Left forelimb (tissue), 1 donor: ENCODE measurements at regions not wholly inside any gene's neighbourhood (a gene's known extent, or its start where the extent isn't known, plus 50 kb on each side); places are given as distances from the start of the nearest gene placed in this dataset.

ENCODE experiments used
- DNase-seq: peaks from one replicate; pipeline ENCODE4 v3.0.0-alpha.2; 2018; ENCODE audit warnings: low spot score

DNA sequence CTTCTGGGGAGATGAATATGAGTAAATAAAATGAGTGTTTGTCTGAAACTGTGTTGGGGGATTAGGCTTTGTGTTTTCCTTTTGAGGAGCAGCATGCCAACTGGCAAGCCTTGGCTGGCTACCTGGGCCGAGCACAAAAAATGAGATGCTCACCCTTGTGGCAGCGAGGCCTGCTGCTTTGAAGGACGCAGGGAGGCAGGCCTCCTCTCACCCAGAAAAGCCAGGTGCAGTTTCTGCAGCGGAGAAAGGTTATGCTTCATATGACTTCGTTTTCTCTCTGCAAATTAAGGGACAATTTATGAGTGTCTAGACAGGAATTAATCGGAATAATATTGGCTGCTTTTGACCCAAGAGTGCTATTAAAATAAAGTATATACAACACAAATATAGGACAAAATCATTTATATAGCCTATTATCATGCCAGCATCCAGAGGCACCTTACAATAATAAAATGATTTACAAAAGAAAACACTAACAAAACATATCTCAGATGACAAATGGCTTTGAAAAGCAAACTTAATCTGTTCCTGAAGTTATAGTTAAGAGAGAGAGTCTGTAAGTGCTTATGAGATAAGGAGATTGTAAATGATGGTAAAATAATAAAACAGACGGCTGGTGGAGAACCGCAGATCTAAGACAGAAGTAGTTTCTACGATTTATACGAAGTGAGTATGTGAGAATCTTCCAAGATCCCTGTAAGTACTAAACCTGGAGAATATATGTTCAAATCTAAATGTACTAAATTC lies 682.8 kb upstream of the NR2F2 start:
- DNase-seq: no peak

DNA sequence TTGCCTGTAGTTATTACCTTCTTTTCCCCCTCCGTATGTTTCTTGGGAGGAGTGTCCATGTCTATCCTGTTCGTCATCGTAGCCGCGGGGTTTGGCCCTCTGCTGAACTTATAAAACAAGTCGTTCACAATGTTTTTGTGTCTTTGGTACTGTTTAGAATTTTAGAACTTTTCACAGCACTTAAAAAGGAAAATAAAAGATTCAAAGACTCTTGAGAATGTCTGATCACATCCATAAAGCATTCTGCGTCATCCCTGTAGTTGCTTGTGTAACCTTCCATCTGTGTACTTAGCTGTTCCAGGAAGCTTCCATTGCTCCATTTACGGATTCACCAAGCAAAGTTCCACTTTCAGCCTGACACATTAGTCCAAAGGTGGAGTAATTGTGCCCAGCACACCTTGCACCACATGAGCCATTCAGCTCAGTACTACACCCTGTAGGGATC lies 677.1 kb upstream of the NR2F2 start:
- no peak for DNase-seq

DNA sequence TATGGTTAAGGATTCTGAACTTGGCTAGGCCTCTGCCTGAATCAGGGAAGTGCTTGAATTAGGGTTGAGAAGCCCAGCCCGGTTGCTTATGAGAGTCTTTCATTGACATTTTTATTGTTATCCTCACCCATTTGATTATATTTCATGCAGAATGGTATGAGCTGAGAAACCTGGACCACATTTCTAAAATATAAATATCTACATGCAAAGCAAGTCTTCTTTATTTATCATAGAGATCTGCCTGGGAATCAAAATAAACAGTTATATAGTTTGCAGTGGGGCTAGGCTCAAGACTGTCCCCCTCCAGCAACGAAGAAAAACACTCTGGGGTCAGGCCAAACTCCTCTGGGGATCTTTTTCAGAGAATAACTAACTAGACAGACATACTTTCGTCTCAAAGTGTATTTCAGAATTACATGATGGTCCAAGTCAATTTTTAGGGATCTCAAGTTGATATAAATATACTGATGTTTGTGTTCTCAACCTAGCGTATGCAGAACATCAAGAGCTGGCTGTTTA lies 675.4 kb upstream of the NR2F2 start:
- no peak for DNase-seq

DNA sequence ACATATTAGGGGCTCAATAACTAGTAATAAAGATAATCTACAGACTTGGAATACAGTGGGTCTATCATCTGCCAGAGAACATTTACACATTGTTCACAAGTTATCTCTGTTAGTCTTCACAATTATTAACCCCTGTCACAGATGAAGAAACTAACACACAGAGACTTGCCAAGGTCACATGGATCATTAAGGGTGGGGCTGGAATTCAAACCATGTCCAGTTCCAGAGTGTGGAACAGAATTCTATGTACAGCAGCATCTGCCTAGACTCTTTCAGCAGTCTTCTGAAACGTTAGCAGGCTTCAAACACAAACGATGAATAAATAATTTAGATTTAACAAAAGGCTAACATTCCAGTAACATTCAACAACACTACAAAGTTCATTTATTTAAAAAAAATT lies 673.9 kb upstream of the NR2F2 start:
- no peak for DNase-seq

DNA sequence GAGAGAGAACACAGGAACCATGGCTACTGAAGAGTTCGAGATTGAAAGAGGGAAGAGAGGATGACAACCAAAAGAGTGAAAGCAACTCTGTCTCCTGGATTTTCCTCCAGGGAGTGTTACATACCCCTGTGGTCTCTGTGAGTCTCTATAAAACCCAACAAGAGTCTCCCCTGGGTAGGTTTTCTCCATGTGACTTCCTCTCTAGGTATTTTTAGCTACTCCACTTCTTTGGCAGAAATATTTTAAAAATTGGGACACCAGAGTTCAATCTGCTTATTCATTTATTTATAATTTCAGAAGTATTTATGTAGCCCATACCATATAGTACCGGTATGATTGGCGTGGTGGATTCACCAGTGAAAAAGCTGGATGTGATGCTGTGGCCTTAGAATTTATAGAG lies 671.7 kb upstream of the NR2F2 start:
- DNase-seq: no peak

DNA sequence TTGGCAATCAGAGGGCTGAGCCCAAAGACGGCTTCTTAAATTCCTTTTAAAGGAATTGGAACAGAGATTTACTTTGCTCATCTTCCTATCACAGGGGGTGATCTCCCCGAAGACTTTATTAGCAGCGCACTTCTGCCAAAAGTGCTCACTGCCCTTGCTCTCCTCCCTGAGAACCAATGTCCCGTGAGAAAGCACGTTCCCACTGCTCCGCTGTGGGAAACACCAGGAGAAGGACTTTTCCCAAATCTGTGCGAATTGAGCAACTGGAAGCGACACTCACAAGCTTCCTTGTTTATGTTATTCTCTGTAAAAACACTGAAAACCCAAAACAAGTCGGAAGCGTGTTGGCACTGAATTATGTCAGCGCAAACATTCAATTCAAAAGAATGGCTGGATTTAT lies 670.8 kb upstream of the NR2F2 start:
- no peak for DNase-seq

DNA sequence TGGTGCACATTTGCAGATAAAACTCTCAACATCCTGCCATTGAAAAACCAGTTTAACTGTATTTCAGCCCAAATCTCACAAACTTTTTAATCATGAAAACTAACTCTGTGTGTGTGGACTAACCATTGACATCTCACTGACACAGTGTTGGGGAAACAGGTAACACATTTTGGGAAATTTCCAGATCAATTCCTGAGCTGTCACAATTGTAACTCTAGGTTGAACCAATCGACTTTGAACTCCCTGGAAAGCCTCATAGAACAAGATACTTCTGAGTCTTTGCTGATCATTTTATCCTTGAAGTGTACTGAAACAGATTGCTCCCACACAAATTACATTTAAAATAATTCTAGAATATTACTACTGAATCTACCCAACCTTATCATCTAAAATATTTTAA lies 667.9 kb upstream of the NR2F2 start:
- DNase-seq: no peak

DNA sequence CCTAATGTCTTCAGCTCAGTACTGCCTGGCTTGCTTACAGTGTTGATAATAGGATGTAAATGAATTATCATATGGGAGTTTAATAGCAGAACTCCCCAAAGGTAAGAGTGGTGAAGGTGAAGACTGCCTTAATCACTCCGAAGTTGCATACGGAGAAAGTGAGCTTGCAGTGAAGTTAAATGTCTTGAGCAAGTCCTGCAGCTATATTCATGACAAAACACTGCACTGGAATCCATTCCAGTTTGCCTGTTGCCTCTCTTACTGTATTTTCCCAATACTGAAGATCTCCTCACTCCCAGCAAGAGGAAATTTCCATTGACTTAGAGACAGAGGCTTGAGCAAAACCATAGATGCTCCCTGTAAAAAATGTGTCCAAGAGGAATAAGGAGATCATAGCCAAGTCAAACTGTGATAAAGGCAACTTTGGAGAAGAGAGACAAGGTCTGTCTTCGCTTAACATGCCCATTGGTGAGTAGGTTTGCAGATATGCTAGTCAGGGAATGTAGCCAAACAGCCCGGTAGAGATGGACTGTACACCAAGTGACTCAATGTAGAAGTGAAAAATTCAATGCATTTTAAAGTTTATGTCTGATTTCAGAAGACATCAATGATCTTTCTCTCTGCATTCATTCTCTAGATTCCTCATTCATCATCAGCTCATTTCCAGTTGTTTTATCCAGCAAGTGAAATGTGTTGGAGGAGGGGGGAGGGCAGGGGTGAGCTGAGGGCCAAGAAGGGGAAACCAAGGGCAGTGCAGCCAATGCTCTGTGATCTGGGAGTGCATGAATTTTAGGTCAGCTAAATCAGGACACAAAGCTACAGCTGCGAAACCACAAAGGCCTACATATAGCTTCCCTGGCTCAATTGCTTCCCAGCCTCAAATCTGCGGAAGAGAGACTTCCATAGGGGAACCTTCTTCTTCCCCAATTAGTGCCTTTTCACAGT lies 667.1 kb upstream of the NR2F2 start:
- DNase-seq: no peak

DNA sequence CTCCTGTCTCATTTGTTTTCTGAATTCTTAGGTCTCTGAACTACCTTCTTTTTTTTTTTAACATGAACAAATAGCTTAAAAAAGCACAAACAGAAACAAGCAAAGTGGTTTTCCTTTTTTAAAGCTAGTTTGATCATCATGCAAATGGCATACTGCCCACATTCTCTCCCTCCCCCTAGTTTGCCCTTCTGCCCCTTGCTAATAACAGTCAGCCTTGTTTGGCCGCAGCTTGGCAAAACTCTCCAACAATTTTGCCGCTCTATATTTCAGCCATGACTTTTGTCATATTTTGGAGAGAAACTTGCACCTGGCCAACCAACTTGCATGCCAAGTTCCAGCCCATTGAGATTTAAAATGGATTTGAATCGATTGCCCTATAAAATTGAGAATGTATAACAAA lies 666.0 kb upstream of the NR2F2 start:
- DNase-seq: no peak

DNA sequence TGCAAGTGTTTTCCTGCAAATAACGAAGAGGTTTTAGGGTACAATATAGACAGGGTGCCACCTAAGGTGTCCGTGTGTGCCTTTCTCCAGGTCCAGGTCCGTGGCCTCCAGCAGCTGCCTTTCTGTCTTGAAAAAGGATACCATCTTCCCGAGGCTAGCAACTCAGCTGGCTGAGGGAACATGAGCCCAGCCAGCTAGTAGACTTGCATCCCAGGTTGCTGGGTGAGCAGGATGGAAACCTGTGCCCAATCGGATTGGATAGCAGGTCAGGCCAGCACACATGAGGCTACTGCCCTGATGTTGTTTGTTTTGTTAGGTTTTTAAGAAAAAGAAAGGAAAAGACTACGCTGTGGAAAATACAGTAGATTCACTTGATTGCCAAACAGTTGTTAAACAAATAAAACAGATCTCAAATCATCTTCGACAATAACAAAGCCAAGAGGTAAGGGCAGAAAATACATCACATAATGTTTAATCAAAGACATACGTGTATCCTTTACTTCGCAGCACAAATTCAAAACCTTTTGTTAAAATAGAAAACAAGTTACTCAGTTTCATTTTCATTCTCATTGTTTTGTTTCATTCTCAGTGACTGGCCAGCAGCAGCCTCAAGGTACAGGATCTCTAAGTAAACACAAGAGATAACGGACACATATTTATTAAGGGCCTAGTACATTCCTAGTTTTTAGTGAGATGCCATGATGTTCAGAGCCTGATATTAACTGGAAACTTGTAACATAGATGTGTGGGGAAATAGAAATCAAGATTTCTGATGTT lies 661.2 kb upstream of the NR2F2 start:
- DNase-seq: no peak

DNA sequence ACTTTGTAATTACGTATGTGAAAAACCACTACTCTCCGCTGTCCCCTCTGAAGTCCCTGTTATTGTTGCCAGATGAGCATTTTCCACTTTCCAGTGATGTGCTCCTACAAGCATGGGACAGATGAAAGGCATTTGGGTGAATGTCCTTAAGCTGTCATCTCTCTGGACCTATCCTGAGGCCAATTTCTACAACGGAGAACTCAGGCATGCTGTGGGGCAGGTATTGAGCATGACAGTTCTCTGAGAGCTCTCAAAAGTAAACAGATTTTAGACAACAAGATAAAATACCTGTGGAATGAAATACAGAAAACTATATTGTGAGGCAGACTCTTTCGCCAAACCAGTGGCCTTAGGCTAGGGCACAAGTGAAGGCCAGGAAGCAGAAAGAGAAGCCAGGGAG lies 656.5 kb upstream of the NR2F2 start:
- DNase-seq: no peak

DNA sequence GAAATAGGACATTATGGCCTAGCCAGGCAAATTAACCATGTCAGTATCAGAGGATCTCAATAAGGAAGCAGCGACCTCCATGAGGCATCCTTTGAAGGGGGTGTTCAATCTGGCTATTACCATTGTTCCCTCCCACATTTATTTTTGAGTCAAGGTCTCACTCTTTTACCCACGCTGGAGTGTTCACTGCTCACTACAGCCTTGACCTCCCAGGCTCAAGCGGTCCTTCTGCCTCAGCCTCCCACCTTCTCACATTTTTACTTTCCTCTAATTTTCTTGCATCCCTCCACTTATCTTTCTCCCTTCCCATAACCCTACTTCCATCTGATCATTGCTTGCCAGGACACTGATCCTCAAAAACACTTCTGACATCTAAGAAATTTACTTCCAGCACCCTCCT lies 654.0 kb upstream of the NR2F2 start:
- no peak for DNase-seq

DNA sequence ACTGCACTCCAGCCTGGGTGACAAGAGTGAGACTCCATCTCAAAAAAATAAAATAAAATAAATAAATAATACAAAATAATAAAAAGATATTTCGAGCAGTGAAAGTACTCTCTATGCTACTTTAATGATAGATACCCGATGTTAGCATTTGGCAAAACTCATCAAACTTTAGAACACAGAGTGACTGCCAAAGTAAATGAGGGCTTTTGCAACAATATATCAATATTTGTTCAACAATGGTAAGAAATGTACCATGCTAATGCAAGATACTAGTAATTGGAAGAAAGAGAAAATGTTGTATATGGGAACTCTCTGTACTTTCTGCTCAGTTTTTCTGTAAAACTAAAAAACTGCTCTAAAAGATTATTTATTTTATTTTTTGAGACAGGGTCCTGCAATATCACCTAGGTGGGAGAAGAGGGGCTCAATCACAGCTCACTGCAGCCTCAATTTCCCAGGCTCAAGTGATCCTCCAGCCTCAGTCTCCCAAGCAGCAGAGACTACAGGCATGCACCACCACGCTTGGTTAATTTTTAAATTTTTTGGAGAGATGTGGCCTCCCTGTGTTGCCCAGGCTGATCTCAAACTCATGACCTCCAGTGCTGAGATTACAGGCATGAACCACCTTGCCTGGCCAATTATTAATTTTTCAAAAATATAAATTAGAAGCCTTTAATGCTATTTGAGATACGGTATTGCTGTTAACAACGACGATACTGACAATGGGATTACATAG lies 650.5 kb upstream of the NR2F2 start:
- no peak for DNase-seq

DNA sequence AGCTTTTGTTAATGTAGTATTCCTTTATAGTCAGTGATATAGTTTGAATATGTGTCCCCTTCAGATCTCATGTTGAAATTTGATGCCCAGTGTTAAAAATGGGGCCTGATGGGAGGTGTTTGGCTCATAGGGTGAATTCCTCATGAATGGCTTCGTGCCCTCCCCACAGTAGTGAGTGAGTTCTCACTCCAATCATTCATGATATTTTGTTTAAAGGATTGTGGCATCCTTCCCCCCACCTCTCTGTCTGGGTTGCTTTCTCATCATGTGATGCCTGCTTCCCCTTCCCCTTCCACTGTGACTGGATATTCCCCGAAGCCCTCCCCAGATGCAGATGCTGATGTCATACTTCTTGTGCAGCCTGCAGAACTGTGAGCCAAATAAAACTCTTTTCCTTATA lies 649.8 kb upstream of the NR2F2 start:
- DNase-seq: no peak

DNA sequence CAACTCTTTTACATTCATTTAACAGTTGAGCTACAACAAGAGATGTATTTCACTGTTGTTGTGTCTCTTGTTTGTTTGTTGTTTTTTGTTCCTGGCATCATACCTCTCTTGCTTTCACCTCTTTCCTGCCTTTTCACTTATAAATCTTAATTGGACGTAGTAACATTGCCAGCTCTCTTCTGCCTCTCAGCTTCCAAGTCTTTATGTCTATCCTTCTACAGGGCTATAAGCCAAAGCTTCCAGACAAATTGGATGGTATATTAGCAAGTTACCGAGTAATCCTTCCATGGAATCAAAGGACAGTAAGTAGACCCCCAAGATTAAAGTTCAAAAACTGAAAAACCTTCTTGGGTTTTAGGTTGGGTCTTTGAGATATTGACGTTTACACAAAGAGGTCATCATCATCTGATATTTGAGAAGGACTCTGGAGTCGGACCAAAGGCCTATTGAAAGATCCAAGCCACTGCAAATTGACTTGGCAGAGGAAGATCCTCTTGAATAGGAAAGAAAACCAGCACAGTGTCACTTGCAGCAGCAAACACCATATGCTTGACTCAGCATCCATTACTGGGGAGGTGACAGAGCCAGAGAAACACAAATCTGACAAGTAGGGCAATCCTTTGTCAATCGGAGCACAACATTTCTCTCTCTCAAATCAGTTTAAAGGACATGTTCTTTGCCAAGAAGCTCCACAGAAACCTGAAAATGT lies 648.5 kb upstream of the NR2F2 start:
- no peak for DNase-seq

DNA sequence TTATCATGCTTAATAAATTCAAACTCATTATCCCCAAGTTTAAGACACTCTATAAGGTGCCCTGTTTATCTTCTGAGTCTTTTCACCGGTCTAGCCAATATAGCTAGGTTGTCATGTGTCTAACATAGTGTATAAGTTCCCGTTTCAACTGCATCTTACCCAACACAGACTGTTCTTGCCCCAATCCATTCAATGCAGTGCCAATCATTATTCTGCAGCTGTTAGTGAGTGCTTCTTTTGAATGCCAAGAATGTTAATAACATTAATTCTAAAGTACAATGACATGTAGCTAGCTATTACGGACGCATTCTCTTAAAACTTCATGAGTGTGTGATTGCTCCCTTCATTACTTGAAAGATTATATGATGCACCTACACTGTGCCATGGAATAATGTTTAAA lies 646.4 kb upstream of the NR2F2 start:
- DNase-seq: no peak

DNA sequence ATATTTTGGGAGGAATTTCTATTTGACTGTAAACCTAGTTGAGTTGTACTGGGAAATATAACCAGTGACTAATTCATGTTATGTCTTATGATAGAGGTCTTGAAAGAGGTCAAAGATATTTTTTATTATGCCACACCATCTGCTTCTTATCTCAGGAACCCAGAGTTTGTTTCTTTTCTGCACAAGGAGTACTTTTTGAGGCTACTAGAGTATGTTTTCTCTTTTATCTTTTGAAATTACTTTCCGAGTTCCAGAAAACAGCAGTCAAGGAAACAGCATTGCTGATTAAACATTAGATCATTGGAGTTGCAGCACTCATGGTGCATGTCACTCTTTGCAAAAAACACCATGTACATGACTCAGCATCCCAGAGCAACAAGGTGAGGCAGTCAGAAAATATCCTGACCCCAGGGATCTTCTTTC lies 645.8 kb upstream of the NR2F2 start:
- no peak for DNase-seq

DNA sequence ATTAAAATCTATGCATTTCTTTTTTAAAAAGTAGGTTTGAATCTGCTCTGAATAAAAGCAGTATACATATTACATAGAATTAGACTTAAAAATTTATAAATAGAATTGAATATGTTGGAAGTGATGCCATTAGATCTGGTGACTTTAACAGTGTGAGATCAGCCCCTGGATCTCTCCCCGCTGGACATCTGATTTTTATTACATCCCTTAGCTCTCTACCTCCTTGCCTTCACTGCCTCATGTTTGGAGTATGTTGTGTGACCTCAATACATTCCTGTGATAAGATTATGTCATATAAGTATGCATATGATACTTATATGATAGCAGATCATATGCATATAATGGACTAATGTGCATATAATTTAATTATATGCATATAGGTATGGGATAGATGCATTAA lies 643.4 kb upstream of the NR2F2 start:
- no peak for DNase-seq

DNA sequence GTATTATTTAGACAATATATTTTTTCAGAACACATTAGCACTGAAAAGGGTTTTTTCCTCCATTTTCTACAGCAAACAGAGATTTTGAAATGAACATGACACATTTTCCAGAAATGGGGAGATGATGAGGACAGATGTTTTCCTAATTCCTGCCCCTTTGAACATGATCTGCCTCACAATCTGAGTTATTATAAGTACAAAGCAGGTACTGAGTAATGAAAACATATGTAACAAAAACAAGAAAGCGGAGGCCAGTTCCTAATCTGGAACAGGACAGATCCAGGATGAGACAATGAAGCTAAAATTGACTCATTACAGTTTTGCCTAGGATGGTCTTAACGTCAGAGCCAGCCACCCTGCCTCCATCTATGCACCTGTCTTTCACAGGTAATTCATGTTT lies 642.8 kb upstream of the NR2F2 start:
- no peak for DNase-seq

DNA sequence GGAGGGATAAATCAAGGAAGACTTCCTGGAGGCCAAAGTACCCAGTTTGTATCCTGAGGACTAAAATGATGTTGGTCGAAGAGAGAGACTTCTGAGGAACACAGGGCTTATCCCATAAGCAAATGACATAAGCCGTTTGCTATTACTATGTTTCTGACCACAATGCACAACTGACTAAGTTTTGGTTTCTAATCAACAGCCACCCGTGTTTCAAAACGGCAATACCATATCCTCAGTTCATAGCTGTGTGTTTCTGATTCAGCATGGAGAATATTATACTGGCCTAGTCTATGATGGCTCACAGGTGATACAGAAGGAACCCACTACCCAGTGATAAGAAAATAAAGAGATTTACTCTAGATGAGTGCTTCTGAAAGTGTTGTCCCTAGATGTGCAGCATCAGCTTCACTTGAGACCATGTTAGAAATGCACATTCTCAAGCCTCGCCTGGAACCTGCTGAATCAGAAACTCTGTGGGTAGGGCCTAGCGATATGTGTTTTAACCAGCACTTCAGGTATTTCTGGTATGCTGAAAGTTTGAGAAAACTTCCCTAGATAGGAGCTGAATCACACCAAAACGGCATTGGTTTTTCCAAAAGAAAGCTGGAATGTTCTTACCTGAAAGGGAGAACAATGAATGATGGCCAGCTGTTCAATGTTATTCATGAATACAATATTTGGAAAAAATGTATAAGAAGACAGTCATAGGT lies 639.7 kb upstream of the NR2F2 start:
- DNase-seq: no peak
